ENCODE measurements at regions not wholly inside any gene's neighbourhood (a gene's known extent, or its start where the extent isn't known, plus 50 kb on each side); places are given as distances from the start of the nearest gene placed in this dataset.

GRCh38 chr9:121567500-121568342, 68.1 kb upstream of the GGTA1 start:
- 36 to 59% (median 37%) methylated on average over 19 of the region's 19 CpGs for WGBS, 3 donors
- H3K27ac ChIP-seq (ENCODE audit: low read depth, low read length) = no peak overlapping the region

- WGBS, 3 donors = 32 to 45% (median 43%) methylated on average over 9 of the region's 9 CpGs
These were observed 69.0 kb upstream of the GGTA1 start for GRCh38 chr9:121568343-121569265.

GRCh38 chr9:121569266-121569648, 69.6 kb upstream of the GGTA1 start:
- H3K27ac ChIP-seq (ENCODE audit: low read depth, low read length) = no peak overlapping the region

More at GRCh38 chr9:121568343-121569265, 69.0 kb upstream of the GGTA1 start:
- H3K27ac ChIP-seq (ENCODE audit: low read depth, low read length) = no peak overlapping the region

GRCh38 chr9:121572581-121572980, 72.9 kb upstream of the GGTA1 start:
- WGBS, 3 donors = 83 to 94% (median 83%) methylated on average over 7 of the region's 7 CpGs
- H3K27ac ChIP-seq (ENCODE audit: low read depth, low read length) = no peak overlapping the region

More at GRCh38 chr9:121569266-121569648, 69.6 kb upstream of the GGTA1 start:
- WGBS, 3 donors = 70 to 73% (median 71%) methylated on average over 3 of the region's 3 CpGs

- no peak overlapping the region for H3K27ac ChIP-seq (ENCODE audit: low read depth, low read length)
- WGBS, 3 donors = 87 to 92% (median 91%) methylated on average over 10 of the region's 10 CpGs
These were observed 74.3 kb upstream of the GGTA1 start for GRCh38 chr9:121573717-121574485.

GRCh38 chr9:121574774-121575519, 75.3 kb upstream of the GGTA1 start:
- 81 to 90% (median 87%) methylated on average over 18 of the region's 18 CpGs for WGBS, 3 donors
- H3K27ac ChIP-seq (ENCODE audit: low read depth, low read length) = no peak overlapping the region

GRCh38 chr9:121576281-121577075, 75.0 kb upstream of the DAB2IP start:
- WGBS, 3 donors = 79 to 88% (median 85%) methylated on average over 6 to 7 of the region's 7 CpGs
- no peak overlapping the region for H3K27ac ChIP-seq (ENCODE audit: low read depth, low read length)

GRCh38 chr9:121577166-121577565, 74.3 kb upstream of the DAB2IP start:
- no peak overlapping the region for H3K27ac ChIP-seq (ENCODE audit: low read depth, low read length)
- WGBS, 3 donors = 87 to 88% (median 87%) methylated on average over 16 to 17 of the region's 17 CpGs

- WGBS, 3 donors = 91 to 96% (median 93%) methylated on average over 7 of the region's 7 CpGs
- H3K27ac ChIP-seq (ENCODE audit: low read depth, low read length) = no peak overlapping the region
These were observed 73.9 kb upstream of the DAB2IP start for GRCh38 chr9:121577572-121577971.

- WGBS, 3 donors = 36 to 49% (median 49%) methylated on average over 19 of the region's 19 CpGs
- no peak overlapping the region for H3K27ac ChIP-seq (ENCODE audit: low read depth, low read length)
These were observed 69.4 kb upstream of the DAB2IP start for GRCh38 chr9:121581786-121582600.

GRCh38 chr9:121582641-121583040, 68.8 kb upstream of the DAB2IP start:
- WGBS, 3 donors = 67 to 76% (median 72%) methylated on average over 7 of the region's 7 CpGs
- H3K27ac ChIP-seq (ENCODE audit: low read depth, low read length) = no peak overlapping the region

GRCh38 chr9:121584421-121584820, 67.0 kb upstream of the DAB2IP start:
- 75 to 81% (median 79%) methylated on average over 4 of the region's 4 CpGs for WGBS, 3 donors
- no peak overlapping the region for H3K27ac ChIP-seq (ENCODE audit: low read depth, low read length)

- H3K27ac ChIP-seq (ENCODE audit: low read depth, low read length) = no peak overlapping the region
- WGBS, 3 donors = 79 to 84% (median 82%) methylated on average over 4 of the region's 4 CpGs
These were observed 63.6 kb upstream of the DAB2IP start for GRCh38 chr9:121587863-121588262.

GRCh38 chr9:121589986-121590385, 61.4 kb upstream of the DAB2IP start:
- WGBS, 3 donors = 87 to 92% (median 92%) methylated on average over 4 to 5 of the region's 5 CpGs
- H3K27ac ChIP-seq (ENCODE audit: low read depth, low read length) = no peak overlapping the region

GRCh38 chr9:121592265-121592664, 59.2 kb upstream of the DAB2IP start:
- 70 to 78% (median 72%) methylated on average over 2 of the region's 2 CpGs for WGBS, 3 donors

GRCh38 chr9:121593066-121593465, 58.4 kb upstream of the DAB2IP start:
- 82 to 93% (median 90%) methylated on average over 7 of the region's 7 CpGs for WGBS, 3 donors
- no peak overlapping the region for H3K27ac ChIP-seq (ENCODE audit: low read depth, low read length)

More at GRCh38 chr9:121592265-121592664, 59.2 kb upstream of the DAB2IP start:
- H3K27ac ChIP-seq (ENCODE audit: low read depth, low read length) = no peak overlapping the region
